GM18861 (cell line): ENCODE measurements at regions not wholly inside any gene's neighbourhood (a gene's known extent, or its start where the extent isn't known, plus 50 kb on each side); places are given as distances from the start of the nearest gene placed in this dataset.

Experiments used
- ATAC-seq: cut with Tn5 transposase; IDR thresholded peaks from one replicate; pipeline ENCODE4 v1.9.1; 2021; ENCODE audit not compliant: unreplicated experiment

GRCh38 chr18:57918601-57919000, 115.5 kb upstream of the ATP8B1 start:
- ATAC-seq, result no peak

DNA sequence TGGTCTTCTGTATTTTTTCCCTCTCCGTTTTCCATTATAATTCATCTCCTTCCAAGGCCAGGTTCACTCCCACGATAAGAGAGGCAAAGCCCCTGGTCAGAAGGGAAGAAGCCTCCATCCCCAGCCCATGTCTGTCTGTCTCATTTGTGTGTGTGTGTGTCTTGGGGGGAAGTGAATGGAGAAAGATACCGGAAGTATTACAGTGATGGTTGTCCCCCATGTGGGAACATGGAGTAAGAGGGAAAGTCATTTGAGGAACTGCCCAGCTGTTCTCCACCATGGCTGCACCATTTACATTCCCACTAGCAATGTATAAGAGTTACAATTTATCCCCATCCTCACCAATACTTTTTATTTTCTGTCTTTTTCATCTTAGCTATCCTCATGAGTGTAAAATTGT, 113.6 kb upstream of the ATP8B1 start:
- no peak for ATAC-seq

- no peak for ATAC-seq
Observed at GRCh38 chr18:57915865-57916582, 112.9 kb upstream of the ATP8B1 start.

DNA sequence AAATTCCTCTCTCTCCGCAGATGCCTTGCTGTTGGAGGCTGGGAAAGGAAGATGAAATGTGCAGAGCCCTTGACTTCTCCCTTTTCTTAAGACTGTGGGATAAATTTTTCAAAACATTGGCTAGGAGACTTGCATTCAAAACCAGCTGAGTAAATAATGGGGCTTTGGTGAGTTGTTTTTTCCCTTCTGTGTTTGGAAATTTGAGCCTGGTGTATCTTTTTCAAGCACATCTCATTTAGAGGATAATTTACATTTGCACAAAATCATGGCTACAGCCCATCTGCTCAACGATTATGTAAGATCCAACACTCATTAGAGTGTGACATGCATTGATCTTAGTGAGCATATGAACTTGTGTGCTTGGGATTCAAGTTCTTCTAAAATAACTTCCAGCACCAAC, 112.1 kb upstream of the ATP8B1 start:
- no peak for ATAC-seq

GRCh38 chr18:57913686-57914085, 110.6 kb upstream of the ATP8B1 start:
- no peak for ATAC-seq

GRCh38 chr18:57910817-57911216, 107.7 kb upstream of the ATP8B1 start:
- no peak for ATAC-seq

DNA sequence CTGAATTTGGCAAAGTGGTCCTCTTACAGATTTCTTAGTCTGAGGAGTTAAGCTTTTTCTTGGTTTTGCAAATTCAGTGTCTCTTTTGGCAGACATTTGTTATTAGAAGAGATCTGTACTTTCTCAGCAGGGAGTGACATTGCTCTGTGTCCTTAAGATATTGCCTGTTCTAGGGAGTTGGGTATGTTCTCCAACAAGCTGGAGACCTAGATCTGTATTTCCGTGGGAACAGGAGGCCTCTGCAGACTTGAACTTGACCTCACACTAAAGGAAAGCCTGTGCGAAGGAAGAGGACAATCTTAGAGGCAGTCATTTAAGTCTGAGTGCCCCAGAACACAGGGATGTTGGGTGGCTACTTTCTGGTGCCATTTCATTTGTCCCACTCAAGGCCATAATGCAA, 107.0 kb upstream of the ATP8B1 start:
- no peak for ATAC-seq

DNA sequence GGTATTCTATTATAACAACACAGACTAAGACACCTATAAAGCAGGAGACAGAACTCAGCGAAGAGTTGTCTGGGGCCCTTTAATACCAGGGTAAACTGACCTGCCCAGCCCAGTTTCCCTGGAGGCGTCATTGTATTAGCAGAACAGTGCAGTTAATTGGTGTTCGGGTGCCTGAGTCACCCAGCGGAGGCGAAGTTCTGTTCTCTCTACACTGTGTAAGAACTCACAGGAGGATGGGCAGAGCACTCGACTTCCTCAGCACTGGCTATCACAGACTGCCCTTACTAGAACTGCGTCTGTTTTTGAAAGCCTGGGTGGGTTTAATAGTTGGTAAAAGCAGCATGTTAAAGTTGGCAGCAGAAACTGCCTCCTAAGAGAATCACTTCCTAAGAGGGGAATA, 106.5 kb upstream of the ATP8B1 start:
- no peak for ATAC-seq

DNA sequence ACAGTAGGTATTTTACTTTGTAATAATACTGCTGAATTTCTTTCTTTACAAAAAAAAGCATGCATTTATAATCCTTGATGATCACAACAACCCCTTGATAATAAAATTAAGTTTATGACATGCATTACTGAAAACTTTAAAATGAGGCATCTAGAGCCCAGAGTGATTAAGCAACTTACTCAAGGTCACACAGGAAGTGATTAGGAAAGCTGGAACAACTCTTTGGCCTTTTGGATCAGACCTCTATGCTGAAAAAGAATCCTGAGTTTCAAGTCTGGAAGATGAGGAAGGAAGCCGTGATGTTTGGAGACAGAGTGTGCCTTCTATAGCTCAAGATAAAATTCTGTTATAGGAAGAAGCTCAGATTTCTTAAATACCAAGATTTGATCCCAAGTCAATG, 105.0 kb upstream of the ATP8B1 start:
- no peak for ATAC-seq

- no peak for ATAC-seq
Observed at GRCh38 chr18:57907550-57907949, 104.4 kb upstream of the ATP8B1 start.

DNA sequence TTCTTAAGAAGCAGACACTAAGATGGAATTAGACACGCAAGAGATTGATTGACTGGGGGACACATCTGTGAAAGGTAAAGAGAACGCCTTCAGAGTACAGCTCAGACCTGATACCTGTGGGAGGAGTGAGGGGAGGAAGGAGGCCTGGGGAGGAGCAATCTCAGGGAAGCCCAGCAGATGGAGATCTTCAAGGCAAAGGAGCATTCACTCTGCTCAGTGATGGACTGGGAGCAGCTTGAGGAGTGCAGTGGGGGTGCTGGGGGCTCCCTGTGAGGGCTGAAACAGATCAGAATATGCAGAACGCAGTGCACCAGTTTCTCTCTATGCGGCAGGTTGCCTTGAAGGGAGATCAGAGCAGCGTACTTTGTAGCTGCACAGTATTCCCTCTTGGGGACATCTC, 103.7 kb upstream of the ATP8B1 start:
- ATAC-seq, result no peak

GRCh38 chr18:57904535-57904934, 101.4 kb upstream of the ATP8B1 start:
- ATAC-seq, result no peak

DNA sequence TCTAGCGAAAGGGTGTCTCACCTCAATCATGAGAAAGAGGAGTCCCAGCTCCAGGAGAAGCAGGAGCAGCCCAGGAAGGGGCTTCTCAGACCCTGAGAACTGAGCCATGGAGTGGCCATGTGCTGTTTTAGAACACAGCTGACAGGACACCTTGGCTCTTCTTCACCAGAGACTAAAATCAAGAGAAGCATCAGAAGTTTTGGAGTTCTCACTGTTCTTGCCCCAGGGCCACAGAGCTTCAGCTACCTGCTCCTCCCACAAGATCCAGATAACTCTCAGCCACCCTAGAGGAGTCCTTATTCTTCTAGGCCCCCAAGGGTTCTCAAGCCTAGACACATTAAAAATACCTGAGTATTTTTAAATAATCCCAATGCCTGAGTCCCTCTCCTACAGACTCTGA, 99.6 kb upstream of the ATP8B1 start:
- ATAC-seq, result no peak

GRCh38 chr18:57901825-57902589, 98.9 kb upstream of the ATP8B1 start:
- no peak for ATAC-seq

GRCh38 chr18:57900906-57901435, 97.9 kb upstream of the ATP8B1 start:
- ATAC-seq, result no peak

- ATAC-seq, result no peak
Observed at GRCh38 chr18:57898506-57899124, 95.5 kb upstream of the ATP8B1 start.

- no peak for ATAC-seq
Observed at GRCh38 chr18:57895182-57895581, 92.1 kb upstream of the ATP8B1 start.

DNA sequence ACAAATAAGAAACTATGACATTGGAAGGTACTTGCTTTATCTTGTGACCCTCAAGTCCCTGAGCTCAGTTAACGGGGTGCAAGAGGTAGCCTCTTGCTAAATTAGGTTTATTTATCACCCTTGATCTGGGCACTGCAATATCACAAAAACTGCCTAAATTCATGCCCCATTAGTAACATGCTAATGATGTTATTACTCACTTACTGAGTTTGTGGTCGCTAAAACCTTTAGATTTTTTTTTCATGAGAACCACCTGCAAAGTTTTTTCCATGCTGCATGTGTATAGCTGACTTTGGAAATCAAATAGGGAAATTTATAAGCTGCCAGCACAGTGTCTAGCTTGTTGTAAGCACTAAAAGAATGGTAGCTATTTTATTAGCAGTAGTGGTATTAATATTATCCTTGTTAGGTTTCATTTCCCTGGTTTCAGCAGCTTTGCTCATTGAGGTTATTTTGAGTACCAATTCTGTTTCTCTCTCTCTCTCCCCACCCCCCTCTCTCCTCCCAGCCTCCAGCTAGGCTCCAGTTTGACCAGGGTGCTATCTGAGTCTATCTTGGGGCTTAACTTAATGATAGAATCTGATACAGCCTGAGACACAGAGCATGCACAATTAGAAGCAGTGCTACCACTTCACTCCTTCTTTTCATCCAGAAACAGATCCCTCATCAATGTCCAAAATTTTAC, 88.7 kb upstream of the ATP8B1 start:
- no peak for ATAC-seq

DNA sequence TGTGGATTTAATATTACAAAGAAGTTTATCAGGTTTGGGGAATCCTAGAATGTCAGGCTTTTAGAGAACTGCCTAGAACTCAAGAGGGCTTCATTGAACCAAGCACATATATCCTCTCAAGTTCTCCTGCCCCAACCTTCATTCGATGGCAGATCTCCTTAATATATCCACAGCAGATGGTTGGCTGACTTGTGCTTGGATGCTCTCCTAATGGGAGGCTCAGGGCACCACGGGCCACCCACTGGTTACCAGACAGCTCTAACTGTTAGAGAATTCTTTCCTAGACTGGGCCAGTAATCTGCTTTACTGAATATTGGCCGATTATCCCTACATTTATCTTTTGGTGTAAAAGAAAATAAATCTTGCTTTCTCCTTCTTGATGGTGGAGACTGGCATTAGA, 87.2 kb upstream of the ATP8B1 start:
- ATAC-seq, result no peak

DNA sequence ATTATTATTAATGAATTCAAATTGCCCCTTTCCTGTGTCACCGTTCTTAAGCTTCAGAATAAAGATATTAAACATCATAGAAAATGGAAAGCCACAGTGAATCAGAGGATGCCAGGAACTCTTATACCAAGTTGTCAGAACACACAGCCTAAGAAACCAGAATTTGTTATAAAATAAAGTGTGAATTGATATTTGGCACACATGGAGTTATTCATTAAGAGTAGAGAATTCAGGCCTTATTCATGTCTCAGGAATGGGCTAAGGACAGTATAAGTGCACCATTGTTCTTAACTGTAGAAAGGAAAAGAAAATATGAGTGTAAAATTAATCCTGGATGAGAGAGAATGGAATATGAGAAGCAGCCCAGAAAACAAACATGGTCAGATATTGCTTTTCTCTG, 86.7 kb upstream of the ATP8B1 start:
- ATAC-seq, result no peak
